GM12878 (cell line): ENCODE measurements at regions not wholly inside any gene's neighbourhood (a gene's known extent, or its start where the extent isn't known, plus 50 kb on each side); places are given as distances from the start of the nearest gene placed in this dataset.

Source experiments
- ATAC-seq: fragments of 200-7000 bp; cut with Tn5 transposase; 3 replicates; pipeline ENCODE4 v1.9.1; 2020; ENCODE audit warnings: mild to moderate bottlenecking, moderate library complexity
- BruUV-seq: library from RNA; stranded (reverse); fragments of 400-500 nt; replicated peaks from 2 replicates; lab custom pipeline; 2021; lab: Mats Ljungman, UMichigan
- CTCF ChIA-PET: fragments of 300-600 bp; sonication (Branson Sonifier 250); formaldehyde crosslinking; extraction: SDS; loops from one replicate; lab custom pipeline; 2021; ENCODE audit warnings: inconsistent platforms; lab: Yijun Ruan, JAX
- POLR2A ChIA-PET: fragments of 350-600 bp; formaldehyde crosslinking; extraction: SDS; loops from one replicate; lab custom pipeline; 2021; ENCODE audit warnings: inconsistent platforms; lab: Charles Lee
- RAD21 ChIA-PET: fragments of 300-600 bp; sonication (Branson Sonifier 250); formaldehyde crosslinking; loops from one replicate; lab custom pipeline; 2023; ENCODE audit warnings: antibody characterized with exemption; ENCODE audit not compliant: unreplicated experiment; lab: Charles Lee
- SMC1A ChIA-PET: fragments of 300-600 bp; sonication (Branson Sonifier 250); formaldehyde crosslinking; loops from one replicate; lab custom pipeline; 2023; ENCODE audit not compliant: unreplicated experiment, uncharacterized antibody; lab: Charles Lee
- DNase-seq: peaks from one replicate; pipeline ENCODE4 v3.0.0-alpha.2; 2011; ENCODE audit warnings: low read depth, low spot score
- FAIRE-seq: peaks from 3 replicates; lab custom pipeline; 2011; peaks lifted over from hg19 to GRCh38; lab: Jason Lieb, UNC
- H2AFZ ChIP-seq: 2 replicates; pipeline ENCODE4 v1.6.0; 2011; ENCODE audit warnings: low read depth, low read length, control low read depth; ENCODE audit not compliant: control insufficient read depth
- H3K27ac ChIP-seq: 2 replicates; pipeline ENCODE4 v1.5.1; 2011; ENCODE audit warnings: control low read depth; ENCODE audit not compliant: control insufficient read depth, insufficient read depth
- H3K27me3 ChIP-seq, 2 experiments: replicated peaks in 1 of 2; 2 replicates each; pipeline versions ENCODE4 v1.6.0 to v1.6.1; 2011; ENCODE audit warnings: low read length in 1 of 2; ENCODE audit not compliant: control insufficient read depth in 2 of 2, insufficient read depth in 2 of 2
- H3K36me3 ChIP-seq, 2 experiments: 2 replicates each; pipeline ENCODE4 v1.5.1; 2011; ENCODE audit warnings: low read length in 1 of 2; ENCODE audit not compliant: control insufficient read depth in 2 of 2, insufficient read depth in 2 of 2
- H3K4me1 ChIP-seq: 2 replicates; pipeline ENCODE4 v1.6.1; 2011; ENCODE audit warnings: mild to moderate bottlenecking, low read length, moderate library complexity, mixed read lengths; ENCODE audit not compliant: control insufficient read depth, insufficient read depth
- H3K4me2 ChIP-seq: 2 replicates; pipeline ENCODE4 v1.6.0; 2011; ENCODE audit warnings: control low read depth; ENCODE audit not compliant: control insufficient read depth, insufficient read depth
- H3K4me3 ChIP-seq: fragments of 200-600 bp; sonication (generic); 2 replicates; pipeline ENCODE4 v1.5.1; 2016
- H3K79me2 ChIP-seq: 2 replicates; pipeline ENCODE4 v1.6.0; 2011; ENCODE audit warnings: low read length; ENCODE audit not compliant: control insufficient read depth, insufficient read depth
- H3K9ac ChIP-seq: 2 replicates; pipeline ENCODE4 v1.8.0; 2011; ENCODE audit warnings: low read length, control low read depth, mixed read lengths; ENCODE audit not compliant: control insufficient read depth, insufficient read depth
- H3K9me3 ChIP-seq: replicated peaks from 3 replicates; pipeline ENCODE4 v1.5.1; 2011; ENCODE audit warnings: mild to moderate bottlenecking, low read length; ENCODE audit not compliant: control insufficient read depth, insufficient read depth
- H4K20me1 ChIP-seq: 2 replicates; pipeline ENCODE4 v1.6.0; 2011; ENCODE audit not compliant: control insufficient read depth, insufficient read depth
- BACH1 ChIP-seq: fragments of 450-650 bp; IDR thresholded peaks from 2 replicates; pipeline ENCODE4 v1.6.1; 2017; ENCODE audit warnings: mild to moderate bottlenecking, borderline replicate concordance
- BCL3 ChIP-seq: IDR thresholded peaks from 2 replicates; pipeline ENCODE4 v1.6.1; 2011; ENCODE audit warnings: borderline replicate concordance, low read depth, mild to moderate bottlenecking, moderate library complexity, low read length; ENCODE audit not compliant: insufficient read depth, poor library complexity, severe bottlenecking
- BHLHE40 ChIP-seq, 2 experiments: fragments of 450-650 bp in 1 of 2; IDR thresholded peaks; 2 replicates each; pipeline ENCODE4 v1.6.1; 2011 to 2017; ENCODE audit warnings: low read depth in 2 of 2, borderline replicate concordance in 1 of 2, improper control_type of control experiment in 1 of 2, low read length in 1 of 2, mild to moderate bottlenecking in 1 of 2
- CEBPZ ChIP-seq: fragments of 150-350 bp; IDR thresholded peaks from 2 replicates; pipeline ENCODE4 v1.6.1; 2016; ENCODE audit warnings: low read depth, low read length
- KAT2A ChIP-seq: conservative IDR thresholded peaks from 2 replicates; pipeline ENCODE4 v1.6.1; 2011; ENCODE audit warnings: low read depth, low read length; ENCODE audit not compliant: control insufficient read depth
- KDM1A ChIP-seq: fragments of 200-600 bp; sonication (generic); IDR thresholded peaks from 2 replicates; pipeline ENCODE4 v1.6.1; 2016; ENCODE audit warnings: borderline replicate concordance
- NFYA ChIP-seq: IDR thresholded peaks from 2 replicates; pipeline ENCODE4 v1.6.1; 2011; ENCODE audit warnings: low read depth, mild to moderate bottlenecking, low read length, improper control_type of control experiment, borderline replicate concordance
- PAX5 ChIP-seq: IDR thresholded peaks from 2 replicates; pipeline ENCODE4 v1.6.1; 2011; ENCODE audit warnings: low read depth, low read length, borderline replicate concordance
- PAX8 ChIP-seq: fragments of 450-650 bp; IDR thresholded peaks from 2 replicates; pipeline ENCODE4 v1.6.1; 2017; ENCODE audit warnings: mild to moderate bottlenecking, moderate library complexity
- PBX3 ChIP-seq: IDR thresholded peaks from 2 replicates; pipeline ENCODE4 v1.6.1; 2011; ENCODE audit warnings: mild to moderate bottlenecking, low read depth, low read length, moderate library complexity; ENCODE audit not compliant: insufficient replicate concordance
- SREBF2 ChIP-seq: IDR thresholded peaks from 2 replicates; pipeline ENCODE4 v1.6.1; 2012; ENCODE audit warnings: mild to moderate bottlenecking, low read length
- WGBS: methylation state at CpG from one replicate; pipeline ENCODE4 v1.1.6; 2016; ENCODE audit warnings: low lambda C conversion rate; ENCODE audit not compliant: insufficient replicate concordance, insufficient coverage; ENCODE audit errors: missing lambda C conversion rate; 5-methylcytosine and 5-hydroxymethylcytosine counted together
- in situ Hi-C: fragments of 300-500 bp; cut with MboI; formaldehyde crosslinking; loops from 9 replicates; pipeline ENCODE4 v1.14.3; 2018; ENCODE audit warnings: mixed read lengths
- intact Hi-C: fragments of 100-400 bp; cut with micrococcal nuclease; formaldehyde crosslinking; loops from one replicate; pipeline ENCODE4 v1.14.2; 2022; ENCODE audit not compliant: unreplicated experiment

GRCh38 chr16:9232102-9232770 is 140.8 kb downstream of the HAPSTR1 start:
- Histone ChIP-seq H3K36me3 (no peaks in the 10 kb centered on the region), H3K27ac (no peak overlapping the region), H3K9me3 (no peaks in the 10 kb centered on the region), H3K4me2 (no peak overlapping the region), H3K9ac (no peak overlapping the region), H3K4me1 (no peaks in the 10 kb centered on the region), H3K27me3 (no peaks in the 10 kb centered on the region; a peak in 1 of 4 replicates), H3K79me2 (no peaks in the 10 kb centered on the region), H2AFZ (no peak overlapping the region), H3K4me3 (no peak overlapping the region), H4K20me1 (no peaks in the 10 kb centered on the region)
- no peak for FAIRE-seq
- CTCF ChIA-PET = interaction anchor here (0.7 kb wide), 1 partner anchor 976 kb away, joined by 3 read pairs; no protein-coding TSS in a partner anchor
- no TSS peak for BruUV-seq
- SMC1A ChIA-PET = no interaction called here
- POLR2A ChIA-PET = no interaction called here
- RAD21 ChIA-PET = no interaction called here
- TF ChIP-seq KAT2A (no peak), NFYA (no peak), PAX8 (no peak), KDM1A (no peak), CEBPZ (no peak), PBX3 (no peak), PAX5 (no peak), SREBF2 (no peak), BCL3 (no peak), BHLHE40 (IDR thresholded peaks at IDR 0.05; ENCODE audit: borderline replicate concordance in 1 of 2, low read depth in 2 of 2, low read length in 1 of 2) (no peak), BACH1 (no peak)
- intact Hi-C loops = no loop called here
- 21% methylated on average over 5 of the region's 5 CpGs for WGBS
- no peak for ATAC-seq
- DNase-seq = no peak
- in situ Hi-C loops = no loop called here
